Activated T-cell treated with anti-CD3 and anti-CD28 coated beads, Interleukin-2, amount 50 U/mL, for 72 hours (primary cell): ENCODE measurements at regions not wholly inside any gene's neighbourhood (a gene's known extent, or its start where the extent isn't known, plus 50 kb on each side); places are given as distances from the start of the nearest gene placed in this dataset.
"Not testable (repeated sequence)": the region's sequence is repeated elsewhere in the genome, so short reads cannot be mapped to it uniquely, and the experiment has no call there.

Experiments
- ATAC-seq, 2 donors: fragments of 150-1000 bp; cut with Tn5 transposase; replicated peaks in 1 of 2; 2 replicates each; pipeline ENCODE4 v1.10.0; 2021; ENCODE audit warnings: moderate library complexity in 2 of 2, mild to moderate bottlenecking in 1 of 2
- DNase-seq, 2 donors: peaks; one replicate each; pipeline ENCODE4 v3.0.0; 2021 to 2022; ENCODE audit warnings: mixed read lengths in 1 of 2
- H3K27ac Mint-ChIP-seq: one replicate; pipeline ENCODE4 v1.8.0; 2022; ENCODE audit warnings: mild to moderate bottlenecking, moderate library complexity, mixed read lengths
- H3K27me3 Mint-ChIP-seq: one replicate; pipeline ENCODE4 v1.8.0; 2022; ENCODE audit warnings: low read depth, mixed read lengths
- H3K36me3 Mint-ChIP-seq, 2 donors: one replicate each; pipeline ENCODE4 v1.8.0; 2022; ENCODE audit warnings: mixed read lengths in 2 of 2, mild to moderate bottlenecking in 1 of 2; ENCODE audit not compliant: insufficient read depth in 2 of 2
- H3K4me1 Mint-ChIP-seq: one replicate; pipeline ENCODE4 v1.8.0; 2022; ENCODE audit warnings: low read depth, mixed read lengths
- H3K4me3 Mint-ChIP-seq, 2 donors: one replicate each; pipeline ENCODE4 v1.8.0; 2022; ENCODE audit warnings: mild to moderate bottlenecking in 2 of 2, mixed read lengths in 2 of 2, moderate library complexity in 2 of 2
- H3K9me3 Mint-ChIP-seq, 2 donors: one replicate each; pipeline ENCODE4 v1.8.0; 2022; ENCODE audit warnings: mixed read lengths in 2 of 2

GRCh38 chr2:192660555-192660954 lies 465.8 kb upstream of the TMEFF2 start:
- not testable (repeated sequence) for H3K4me1 Mint-ChIP-seq, DNase-seq, H3K36me3 Mint-ChIP-seq, H3K4me3 Mint-ChIP-seq, ATAC-seq, H3K27ac Mint-ChIP-seq, H3K9me3 Mint-ChIP-seq, H3K27me3 Mint-ChIP-seq

GRCh38 chr2:192657362-192657761 lies 462.6 kb upstream of the TMEFF2 start:
- ATAC-seq (no peak), DNase-seq (no peak)
- no peak overlapping the region for H3K4me3 Mint-ChIP-seq
- peaks cover 0 to 3% of the 10 kb centered on the region in 2 donors for H3K9me3 Mint-ChIP-seq
- H3K27me3 Mint-ChIP-seq = no peaks in the 10 kb centered on the region
- H3K27ac Mint-ChIP-seq = no peak overlapping the region
- no peaks in the 10 kb centered on the region for H3K4me1 Mint-ChIP-seq
- no peaks in the 10 kb centered on the region for H3K36me3 Mint-ChIP-seq

- no peak overlapping the region for H3K27ac Mint-ChIP-seq
- ATAC-seq = no peak
- H3K27me3 Mint-ChIP-seq = no peaks in the 10 kb centered on the region
- H3K9me3 Mint-ChIP-seq = peaks cover 0 to 3% of the 10 kb centered on the region in 2 donors
- H3K4me3 Mint-ChIP-seq = no peak overlapping the region
- H3K4me1 Mint-ChIP-seq = no peaks in the 10 kb centered on the region
- no peak for DNase-seq
- no peaks in the 10 kb centered on the region for H3K36me3 Mint-ChIP-seq
These were observed 461.2 kb upstream of the TMEFF2 start for GRCh38 chr2:192655916-192656315.

GRCh38 chr2:192645811-192646598 lies 451.3 kb upstream of the TMEFF2 start:
- Mint-ChIP-seq H3K27ac (no peak overlapping the region), H3K27me3 (no peaks in the 10 kb centered on the region), H3K4me1 (no peaks in the 10 kb centered on the region), H3K4me3 (no peak overlapping the region), H3K9me3 (peaks cover 0 to 1% of the 10 kb centered on the region in 2 donors), H3K36me3 (no peaks in the 10 kb centered on the region)
- DNase-seq (no peak), ATAC-seq (no peak)

GRCh38 chr2:192634557-192634956 lies 439.8 kb upstream of the TMEFF2 start:
- ATAC-seq (no peak), DNase-seq (no peak)
- Mint-ChIP-seq H3K4me1 (no peaks in the 10 kb centered on the region), H3K4me3 (no peak overlapping the region), H3K36me3 (no peaks in the 10 kb centered on the region), H3K9me3 (peaks cover 4 to 8% of the 10 kb centered on the region in 2 donors), H3K27ac (no peak overlapping the region), H3K27me3 (no peaks in the 10 kb centered on the region)

- no peak overlapping the region for H3K4me3 Mint-ChIP-seq
- no peaks in the 10 kb centered on the region for H3K27me3 Mint-ChIP-seq
- DNase-seq = no peak
- no peaks in the 10 kb centered on the region for H3K36me3 Mint-ChIP-seq
- ATAC-seq = no peak
- no peak overlapping the region for H3K27ac Mint-ChIP-seq
- no peaks in the 10 kb centered on the region for H3K4me1 Mint-ChIP-seq
- H3K9me3 Mint-ChIP-seq = peaks cover 1 to 4% of the 10 kb centered on the region in 2 donors
These were observed 433.3 kb upstream of the TMEFF2 start for GRCh38 chr2:192628017-192628416.

- ATAC-seq (no peak), DNase-seq (no peak)
- Mint-ChIP-seq H3K27ac (no peak overlapping the region), H3K4me3 (no peak overlapping the region), H3K27me3 (no peaks in the 10 kb centered on the region), H3K36me3 (no peaks in the 10 kb centered on the region), H3K9me3 (no peaks in the 10 kb centered on the region), H3K4me1 (no peaks in the 10 kb centered on the region)
These were observed 420.4 kb upstream of the TMEFF2 start for GRCh38 chr2:192615105-192615504.

GRCh38 chr2:192604295-192604694 lies 409.6 kb upstream of the TMEFF2 start:
- Mint-ChIP-seq H3K27ac (no peak overlapping the region), H3K4me3 (no peak overlapping the region), H3K9me3 (peaks cover 0 to 2% of the 10 kb centered on the region in 2 donors), H3K36me3 (no peaks in the 10 kb centered on the region), H3K27me3 (no peaks in the 10 kb centered on the region), H3K4me1 (no peaks in the 10 kb centered on the region)
- no peak for ATAC-seq
- no peak for DNase-seq

GRCh38 chr2:192598649-192599048 lies 403.9 kb upstream of the TMEFF2 start:
- ATAC-seq = peak in 1 of 2 donors; percentile 49

GRCh38 chr2:192593561-192593960 lies 398.8 kb upstream of the TMEFF2 start:
- Mint-ChIP-seq H3K4me1 (no peaks in the 10 kb centered on the region), H3K36me3 (no peaks in the 10 kb centered on the region), H3K9me3 (peaks cover under 1 to 2% of the 10 kb centered on the region in 2 donors), H3K27me3 (no peaks in the 10 kb centered on the region), H3K27ac (no peak overlapping the region), H3K4me3 (no peak overlapping the region)
- DNase-seq (no peak), ATAC-seq (no peak)

More at GRCh38 chr2:192598649-192599048, 403.9 kb upstream of the TMEFF2 start:
- not testable (repeated sequence) for H3K4me1 Mint-ChIP-seq, H3K36me3 Mint-ChIP-seq, H3K27me3 Mint-ChIP-seq, H3K27ac Mint-ChIP-seq, H3K9me3 Mint-ChIP-seq, DNase-seq, H3K4me3 Mint-ChIP-seq

- H3K9me3 Mint-ChIP-seq = peaks cover 2% of the 10 kb centered on the region in 2 donors
- H3K27me3 Mint-ChIP-seq = no peaks in the 10 kb centered on the region
- DNase-seq (no peak), ATAC-seq (no peak)
- no peaks in the 10 kb centered on the region for H3K36me3 Mint-ChIP-seq
- no peak overlapping the region for H3K4me3 Mint-ChIP-seq
- no peak overlapping the region for H3K27ac Mint-ChIP-seq
- no peaks in the 10 kb centered on the region for H3K4me1 Mint-ChIP-seq
These were observed 396.9 kb upstream of the TMEFF2 start for GRCh38 chr2:192591617-192592016.

GRCh38 chr2:192585418-192585817 lies 390.7 kb upstream of the TMEFF2 start:
- H3K36me3 Mint-ChIP-seq = no peaks in the 10 kb centered on the region
- peaks cover 0 to 2% of the 10 kb centered on the region in 2 donors for H3K9me3 Mint-ChIP-seq
- no peak overlapping the region for H3K27ac Mint-ChIP-seq
- H3K27me3 Mint-ChIP-seq = no peaks in the 10 kb centered on the region
- DNase-seq = no peak
- H3K4me3 Mint-ChIP-seq = no peak overlapping the region
- ATAC-seq = no peak
- no peaks in the 10 kb centered on the region for H3K4me1 Mint-ChIP-seq

GRCh38 chr2:192584976-192585375 lies 390.2 kb upstream of the TMEFF2 start:
- no peak for DNase-seq
- no peak overlapping the region for H3K27ac Mint-ChIP-seq
- no peaks in the 10 kb centered on the region for H3K27me3 Mint-ChIP-seq
- H3K9me3 Mint-ChIP-seq = peaks cover 0 to 2% of the 10 kb centered on the region in 2 donors
- no peak overlapping the region for H3K4me3 Mint-ChIP-seq
- no peak for ATAC-seq
- H3K36me3 Mint-ChIP-seq = no peaks in the 10 kb centered on the region
- H3K4me1 Mint-ChIP-seq = no peaks in the 10 kb centered on the region
